Vagina (tissue), 2 donors: ENCODE measurements at regions not wholly inside any gene's neighbourhood (a gene's known extent, or its start where the extent isn't known, plus 50 kb on each side); places are given as distances from the start of the nearest gene placed in this dataset.

Source experiments
- DNase-seq, 2 donors: peaks; one replicate each; pipeline ENCODE4 v3.0.0-alpha.2; 2017; ENCODE audit errors: extremely low spot score in 2 of 2
- H3K27ac ChIP-seq: fragments of 200-600 bp; sonication (generic); one replicate; pipeline ENCODE4 v1.5.1; 2019
- H3K27me3 ChIP-seq: fragments of 200-600 bp; sonication (generic); one replicate; pipeline ENCODE4 v1.5.1; 2019
- H3K36me3 ChIP-seq, 2 donors: fragments of 200-600 bp; sonication (generic); one replicate each; pipeline ENCODE4 v1.5.1; 2017 to 2019
- H3K4me1 ChIP-seq: fragments of 200-600 bp; sonication (generic); one replicate; pipeline ENCODE4 v1.5.1; 2019
- H3K4me3 ChIP-seq, 2 donors: fragments of 200-600 bp; sonication (generic); 1 replicate in 1 of 2; 2 replicates in 1 of 2; pipeline ENCODE4 v1.5.1; 2016 to 2019
- H3K9me3 ChIP-seq: fragments of 200-600 bp; sonication (generic); one replicate; pipeline ENCODE4 v1.5.1; 2019
- CTCF ChIP-seq, 3 experiments: fragments of 450-650 bp in 2 of 3; fragments of 200-600 bp in 1 of 3; sonication (generic) in 1 of 3; IDR thresholded peaks; one replicate each; pipeline ENCODE4 v1.5.1; 2017 to 2019; ENCODE audit warnings: antibody characterized with exemption in 3 of 3, mild to moderate bottlenecking in 2 of 3, moderate library complexity in 2 of 3
- POLR2A ChIP-seq, 2 donors: fragments of 450-650 bp; IDR thresholded peaks; one replicate each; pipeline ENCODE4 v1.6.1; 2017; ENCODE audit warnings: antibody characterized with exemption in 2 of 2, mild to moderate bottlenecking in 2 of 2, moderate library complexity in 2 of 2
- POLR2AphosphoS5 ChIP-seq, 2 donors: sonication (generic); formaldehyde crosslinking; IDR thresholded peaks; one replicate each; pipeline ENCODE4 v1.9.0; 2017; ENCODE audit warnings: antibody characterized with exemption in 2 of 2, mild to moderate bottlenecking in 2 of 2, low read depth in 1 of 2; ENCODE audit not compliant: insufficient read depth in 1 of 2
- intact Hi-C: fragments of 100-400 bp; cut with DNase I; formaldehyde crosslinking; loops from one replicate; pipeline ENCODE4 v1.15.1; 2023

- H3K9me3 ChIP-seq, result no peaks in the 10 kb centered on the region
- no peak overlapping the region for H3K27ac ChIP-seq
- no peak overlapping the region for H3K4me3 ChIP-seq
- peaks cover 13% of the 10 kb centered on the region for H3K4me1 ChIP-seq
- H3K27me3 ChIP-seq, result no peaks in the 10 kb centered on the region
- intact Hi-C loops, result no loop called here
- H3K36me3 ChIP-seq, result no peaks in the 10 kb centered on the region
- DNase-seq, result no peak
- TF ChIP-seq POLR2AphosphoS5 (IDR thresholded peaks at IDR 0.05; ENCODE audit: insufficient read depth in 1 of 2, low read depth in 1 of 2) (no peak), POLR2A (IDR thresholded peaks at IDR 0.05) (no peak), CTCF (IDR thresholded peaks at IDR 0.05) (no peak)
Measured at GRCh38 chr18:29161429-29161828, 984.5 kb upstream of the CDH2 start.

- Histone ChIP-seq H3K4me3 (no peak overlapping the region), H3K4me1 (peaks cover 13% of the 10 kb centered on the region), H3K27ac (no peak overlapping the region), H3K36me3 (no peaks in the 10 kb centered on the region), H3K27me3 (no peaks in the 10 kb centered on the region), H3K9me3 (no peaks in the 10 kb centered on the region)
- intact Hi-C loops, result no loop called here
- TF ChIP-seq POLR2AphosphoS5 (IDR thresholded peaks at IDR 0.05; ENCODE audit: insufficient read depth in 1 of 2, low read depth in 1 of 2), result no peak
- TF ChIP-seq CTCF (IDR thresholded peaks at IDR 0.05), result no peak
- no peak for TF ChIP-seq POLR2A (IDR thresholded peaks at IDR 0.05)
- DNase-seq, result no peak
Measured at GRCh38 chr18:29160170-29160569, 983.2 kb upstream of the CDH2 start.

- intact Hi-C loops, result no loop called here
Measured at GRCh38 chr18:29157905-29158304, 981.0 kb upstream of the CDH2 start.

GRCh38 chr18:29157057-29157780, 980.3 kb upstream of the CDH2 start:
- Histone ChIP-seq H3K27me3 (no peaks in the 10 kb centered on the region), H3K4me1 (no peaks in the 10 kb centered on the region), H3K9me3 (no peaks in the 10 kb centered on the region), H3K4me3 (no peak overlapping the region), H3K27ac (no peak overlapping the region), H3K36me3 (no peaks in the 10 kb centered on the region)
- DNase-seq, result no peak
- intact Hi-C loops, result no loop called here
- TF ChIP-seq CTCF (IDR thresholded peaks at IDR 0.05) (no peak), POLR2AphosphoS5 (IDR thresholded peaks at IDR 0.05; ENCODE audit: insufficient read depth in 1 of 2, low read depth in 1 of 2) (no peak), POLR2A (IDR thresholded peaks at IDR 0.05) (no peak)

More at GRCh38 chr18:29157905-29158304, 981.0 kb upstream of the CDH2 start:
- no peak for DNase-seq
- no peak overlapping the region for H3K4me3 ChIP-seq
- H3K36me3 ChIP-seq, result no peaks in the 10 kb centered on the region
- no peaks in the 10 kb centered on the region for H3K9me3 ChIP-seq
- TF ChIP-seq POLR2A (IDR thresholded peaks at IDR 0.05) (no peak), POLR2AphosphoS5 (IDR thresholded peaks at IDR 0.05; ENCODE audit: insufficient read depth in 1 of 2, low read depth in 1 of 2) (no peak), CTCF (IDR thresholded peaks at IDR 0.05) (no peak)
- H3K27me3 ChIP-seq, result no peaks in the 10 kb centered on the region
- no peak overlapping the region for H3K27ac ChIP-seq
- no peaks in the 10 kb centered on the region for H3K4me1 ChIP-seq

GRCh38 chr18:29156531-29156930, 979.6 kb upstream of the CDH2 start:
- Histone ChIP-seq H3K36me3 (no peaks in the 10 kb centered on the region), H3K27ac (no peak overlapping the region), H3K4me3 (no peak overlapping the region), H3K27me3 (no peaks in the 10 kb centered on the region), H3K4me1 (no peaks in the 10 kb centered on the region), H3K9me3 (no peaks in the 10 kb centered on the region)
- intact Hi-C loops, result no loop called here
- DNase-seq, result no peak
- TF ChIP-seq POLR2A (IDR thresholded peaks at IDR 0.05) (no peak), CTCF (IDR thresholded peaks at IDR 0.05) (no peak), POLR2AphosphoS5 (IDR thresholded peaks at IDR 0.05; ENCODE audit: insufficient read depth in 1 of 2, low read depth in 1 of 2) (no peak)
